ENCODE measurements at regions not wholly inside any gene's neighbourhood (a gene's known extent, or its start where the extent isn't known, plus 50 kb on each side); places are given as distances from the start of the nearest gene placed in this dataset.
"Not testable (repeated sequence)": the region's sequence is repeated elsewhere in the genome, so short reads cannot be mapped to it uniquely, and the experiment has no call there.

GRCh38 chr7:152594801-152595200 is 81.1 kb downstream of the XRCC2 start:
- DNase-seq (ENCODE audit: low spot score): no peak

- no peak for DNase-seq (ENCODE audit: low spot score)
Observed at GRCh38 chr7:152591976-152592375, 84.0 kb downstream of the XRCC2 start.

DNA sequence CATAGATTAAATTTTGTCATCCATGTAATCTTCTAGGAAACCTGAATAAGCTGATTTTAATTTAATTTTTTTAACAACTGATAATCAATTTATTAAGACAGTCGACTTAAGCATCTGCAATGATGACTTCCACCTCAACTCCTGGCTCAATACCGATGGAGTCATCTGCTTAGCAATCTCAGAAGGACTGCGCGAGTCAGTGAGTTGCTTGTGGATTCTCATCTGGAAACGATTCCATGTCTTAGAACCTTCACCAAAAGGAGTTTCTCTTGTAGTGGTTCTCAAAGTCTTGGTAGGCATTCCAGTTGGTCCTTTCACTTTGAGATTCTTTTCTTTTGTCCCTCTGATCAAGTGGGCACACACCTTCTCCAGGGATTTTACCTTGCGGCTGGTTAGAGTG is 85.5 kb downstream of the XRCC2 start:
- no peak for DNase-seq (ENCODE audit: low spot score)

DNA sequence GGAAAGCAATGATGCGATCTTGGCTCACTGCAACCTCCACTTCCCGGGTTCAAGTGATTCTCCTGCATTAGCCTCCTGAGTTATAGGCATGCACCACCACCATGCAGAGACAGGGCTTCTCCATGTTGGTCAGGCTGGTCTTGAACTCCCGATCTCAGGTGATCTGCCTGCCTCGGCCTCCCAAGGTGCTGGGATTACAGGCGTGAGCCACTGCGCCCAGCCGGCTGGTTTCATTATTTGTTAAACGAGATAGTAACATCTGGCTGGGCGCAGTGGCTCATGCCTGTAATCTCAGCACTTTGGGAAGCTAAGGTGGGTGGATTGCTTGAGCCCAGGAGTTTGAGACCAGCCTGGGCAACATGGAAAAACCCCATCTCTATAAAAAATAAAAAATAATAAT is 86.1 kb downstream of the XRCC2 start:
- not testable (repeated sequence) for DNase-seq (ENCODE audit: low spot score)

GRCh38 chr7:152588350-152588749 is 87.6 kb downstream of the XRCC2 start:
- DNase-seq (ENCODE audit: low spot score): peak; percentile 86

DNA sequence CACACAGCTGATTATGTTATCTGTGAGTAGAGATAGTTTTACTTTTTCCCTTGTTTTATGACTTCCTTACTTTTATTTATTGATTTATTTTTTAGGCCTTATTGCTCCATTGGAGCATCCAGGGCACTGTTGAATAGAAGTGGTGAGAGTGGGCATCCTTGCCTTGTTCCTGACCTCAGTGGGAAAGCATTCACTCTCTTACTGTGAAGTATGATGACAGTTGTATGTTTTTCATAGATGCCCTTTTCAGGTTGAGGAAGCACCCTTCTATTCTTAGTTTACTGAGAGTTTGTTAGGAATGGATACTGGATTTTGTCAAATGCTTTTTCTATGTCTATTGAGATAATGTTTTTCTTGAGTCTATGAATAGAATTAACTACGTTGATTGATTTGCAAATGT is 88.6 kb downstream of the XRCC2 start:
- no peak for DNase-seq (ENCODE audit: low spot score)

DNA sequence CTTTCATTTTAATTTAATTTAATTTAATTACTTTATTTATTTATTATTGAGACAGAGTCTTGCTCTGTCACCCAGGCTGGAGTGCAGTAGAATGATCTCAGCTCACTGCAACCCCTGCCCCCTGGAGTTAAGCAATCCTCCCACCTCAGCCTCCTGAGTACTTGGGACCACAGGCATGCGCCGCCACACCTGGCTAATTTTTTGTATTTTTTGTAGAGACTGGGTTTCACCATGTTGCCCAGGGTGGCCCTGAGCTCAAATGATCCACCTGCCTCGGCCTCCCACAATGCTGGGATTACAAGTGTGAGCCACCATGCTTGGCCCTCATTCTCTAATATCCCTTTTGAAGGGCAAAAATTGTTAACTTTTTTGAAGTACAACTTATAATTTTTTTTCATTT is 92.9 kb downstream of the XRCC2 start:
- no peak for DNase-seq (ENCODE audit: low spot score)

GRCh38 chr7:152579070-152579469 is 96.9 kb downstream of the XRCC2 start:
- no peak for DNase-seq (ENCODE audit: low spot score)

- DNase-seq (ENCODE audit: low spot score): no peak
Observed at GRCh38 chr7:152577339-152577738, 98.6 kb downstream of the XRCC2 start.

DNA sequence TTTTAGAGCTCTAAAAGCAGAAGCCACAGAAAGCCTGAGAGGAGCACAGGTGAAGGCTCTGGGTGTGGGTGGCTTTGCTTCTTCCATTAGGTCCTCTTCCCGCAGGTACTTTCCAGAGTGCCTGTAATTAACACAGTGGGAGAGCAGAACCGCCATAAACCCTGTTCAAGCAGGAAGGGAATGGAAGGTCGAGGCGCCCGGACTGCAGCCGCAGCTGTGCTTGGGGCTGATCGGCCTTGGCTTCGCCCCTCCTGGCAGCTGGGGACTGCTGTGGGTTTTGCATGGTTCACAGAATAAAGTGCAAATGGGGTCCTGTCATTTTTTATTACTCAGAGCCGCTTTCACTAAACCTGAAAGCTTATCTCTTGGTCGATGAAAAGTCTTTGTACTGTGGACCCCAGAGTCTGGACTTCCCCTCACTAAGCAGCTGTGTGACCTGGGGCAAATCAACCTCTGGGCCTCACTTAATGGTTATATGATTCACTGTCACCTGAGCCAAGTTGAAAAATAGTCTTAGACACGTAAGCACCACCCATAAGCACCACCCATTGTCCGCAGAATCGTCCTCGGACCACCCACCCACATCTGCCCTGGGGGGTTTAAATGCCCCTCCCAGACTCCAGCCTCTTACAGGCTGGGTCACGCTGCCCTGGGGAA is 100.9 kb downstream of the XRCC2 start:
- DNase-seq (ENCODE audit: low spot score): no peak

DNA sequence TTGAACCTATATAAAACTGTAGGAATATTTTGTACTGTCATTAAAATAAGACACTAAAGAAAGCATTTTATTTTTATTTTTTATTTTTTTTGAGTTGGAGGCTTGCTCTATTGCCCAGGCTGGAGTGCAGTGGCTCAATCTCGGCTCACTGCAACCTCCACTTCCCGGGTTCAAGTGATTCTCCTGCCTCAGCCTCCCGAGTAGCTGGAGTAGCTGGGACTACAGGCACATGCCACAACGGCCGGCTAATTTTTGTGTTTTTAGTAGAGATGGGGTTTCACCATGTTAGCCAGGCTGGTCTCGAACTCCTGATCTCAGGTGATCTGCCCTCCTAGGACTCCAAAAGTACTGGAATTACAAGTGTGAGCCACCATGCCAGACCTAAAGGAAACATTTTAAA is 102.8 kb downstream of the XRCC2 start:
- DNase-seq (ENCODE audit: low spot score): not testable (repeated sequence)

GRCh38 chr7:152572101-152572500 is 103.8 kb downstream of the XRCC2 start:
- DNase-seq (ENCODE audit: low spot score): no peak

DNA sequence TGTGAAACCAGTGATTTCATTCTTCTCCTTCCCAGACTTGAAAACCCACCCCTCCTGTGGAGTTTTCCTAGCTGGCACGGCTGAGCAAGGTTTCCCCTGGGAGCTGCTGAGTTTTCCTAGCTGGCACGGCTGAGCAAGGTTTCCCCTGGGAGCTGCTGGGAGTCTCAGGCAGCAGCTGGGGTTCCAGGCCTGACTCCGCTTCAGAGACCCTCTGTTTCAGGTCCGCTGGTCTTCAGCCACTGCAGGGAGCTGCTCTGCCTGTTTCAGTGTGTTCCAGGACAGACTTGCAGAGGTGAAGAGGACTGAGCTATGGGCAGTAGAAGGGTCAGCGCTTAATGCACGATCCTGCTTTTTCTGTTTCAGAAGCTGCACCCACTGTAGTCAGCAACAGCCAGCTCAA is 104.9 kb downstream of the XRCC2 start:
- DNase-seq (ENCODE audit: low spot score): no peak

DNA sequence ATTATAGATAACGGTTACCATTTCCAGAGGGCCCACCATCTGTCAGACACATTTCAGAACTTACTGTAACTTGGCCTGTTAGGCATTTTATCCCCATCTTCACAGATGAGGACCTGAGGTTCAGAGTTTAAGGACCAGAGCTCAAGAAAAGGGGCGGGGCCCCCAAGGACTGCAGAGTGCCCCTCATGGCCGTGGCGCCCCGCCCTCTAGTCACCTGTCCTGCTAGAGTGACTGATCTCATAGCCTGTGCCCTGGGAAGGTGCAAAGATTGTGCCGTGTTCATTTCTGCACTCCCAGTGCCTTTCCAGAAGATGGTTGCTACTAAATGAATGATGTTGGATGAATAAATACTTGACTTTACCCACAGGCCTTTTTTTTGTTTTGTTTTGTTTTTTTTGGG is 107.0 kb downstream of the XRCC2 start:
- no peak for DNase-seq (ENCODE audit: low spot score)

DNA sequence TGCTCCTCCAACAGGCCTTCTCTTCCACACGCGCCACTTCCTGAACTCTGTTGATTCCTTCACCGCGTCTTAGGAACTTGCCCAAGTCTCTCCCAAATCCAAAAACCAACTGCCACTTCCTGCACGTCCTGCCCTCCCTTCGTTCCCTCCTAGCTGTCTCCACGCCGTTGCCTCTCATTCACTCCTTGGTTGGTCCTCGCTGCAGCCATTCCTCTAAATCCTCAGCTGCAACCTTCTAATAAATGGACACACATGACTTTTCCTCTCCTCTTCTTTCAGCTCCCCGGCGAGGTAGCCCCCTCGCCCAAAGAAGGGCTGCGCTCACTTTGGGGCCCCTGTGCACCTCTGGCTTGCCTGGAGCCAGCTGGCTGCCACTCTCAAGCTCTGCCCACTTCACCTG is 110.2 kb downstream of the XRCC2 start:
- DNase-seq (ENCODE audit: low spot score): no peak

DNA sequence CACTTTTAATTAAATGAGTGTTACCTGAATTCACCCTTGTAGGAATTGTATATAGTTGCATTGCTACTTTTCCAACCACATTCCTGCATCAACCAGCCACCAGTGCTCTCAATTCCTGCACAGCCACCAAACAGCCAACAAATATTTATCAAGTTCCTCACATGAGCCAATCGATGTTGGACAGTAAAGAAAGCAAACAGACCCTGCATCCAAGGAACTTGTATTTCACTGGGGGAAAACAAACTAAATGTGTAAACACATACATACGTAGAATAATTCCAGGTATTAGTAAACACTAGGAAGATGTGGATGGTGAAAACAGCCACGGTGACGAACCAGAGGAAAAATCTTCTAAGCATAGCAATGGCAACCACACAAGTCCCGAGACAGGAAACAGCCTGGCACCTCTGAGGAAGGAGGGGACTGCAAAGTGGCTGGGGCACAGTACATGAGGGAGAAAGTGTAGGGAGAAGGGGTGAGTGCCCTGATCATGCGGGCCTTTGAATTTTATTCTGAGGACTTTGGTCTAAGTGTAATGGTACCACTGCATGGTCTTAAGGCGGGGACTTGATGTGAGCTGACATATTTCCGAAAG is 111.2 kb downstream of the XRCC2 start:
- DNase-seq (ENCODE audit: low spot score): no peak

- DNase-seq (ENCODE audit: low spot score): no peak
Observed at GRCh38 chr7:152556013-152556755, 119.8 kb downstream of the XRCC2 start.

- no peak for DNase-seq (ENCODE audit: low spot score)
Observed at GRCh38 chr7:152553671-152554317, 118.0 kb upstream of the KMT2C start.

- DNase-seq (ENCODE audit: low spot score): no peak
Observed at GRCh38 chr7:152551304-152552036, 115.7 kb upstream of the KMT2C start.

DNA sequence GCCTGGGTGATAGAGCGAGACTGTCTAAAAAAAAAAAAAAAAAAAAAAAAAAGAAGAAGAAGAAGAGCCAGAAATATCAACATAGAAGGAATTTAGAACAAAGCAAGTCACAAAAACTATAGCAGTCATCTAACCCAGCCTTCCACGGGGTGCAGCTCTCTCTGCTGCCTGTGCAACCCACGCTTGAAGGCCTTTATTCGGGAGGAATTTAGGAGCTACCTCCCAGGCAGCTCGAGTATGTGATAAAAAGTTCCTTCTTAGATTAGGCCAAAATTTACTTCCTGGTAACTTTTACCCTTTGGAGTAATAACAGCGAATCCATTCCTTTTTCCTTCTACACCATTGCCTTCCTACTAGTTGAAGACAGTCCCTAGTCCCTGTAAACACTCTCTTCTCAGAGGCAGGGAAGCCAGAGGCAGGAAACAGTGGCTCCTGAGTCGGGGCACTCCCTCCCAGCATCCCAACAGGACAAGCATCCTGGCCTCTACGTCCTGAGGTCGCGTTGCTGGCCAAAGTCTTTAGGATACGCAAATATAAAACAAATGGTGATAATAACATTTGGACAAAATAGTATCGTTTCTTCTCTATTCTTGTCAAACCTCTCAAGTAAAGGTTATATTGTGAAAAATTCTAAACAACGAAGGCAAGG is 109.3 kb upstream of the KMT2C start:
- no peak for DNase-seq (ENCODE audit: low spot score)

DNA sequence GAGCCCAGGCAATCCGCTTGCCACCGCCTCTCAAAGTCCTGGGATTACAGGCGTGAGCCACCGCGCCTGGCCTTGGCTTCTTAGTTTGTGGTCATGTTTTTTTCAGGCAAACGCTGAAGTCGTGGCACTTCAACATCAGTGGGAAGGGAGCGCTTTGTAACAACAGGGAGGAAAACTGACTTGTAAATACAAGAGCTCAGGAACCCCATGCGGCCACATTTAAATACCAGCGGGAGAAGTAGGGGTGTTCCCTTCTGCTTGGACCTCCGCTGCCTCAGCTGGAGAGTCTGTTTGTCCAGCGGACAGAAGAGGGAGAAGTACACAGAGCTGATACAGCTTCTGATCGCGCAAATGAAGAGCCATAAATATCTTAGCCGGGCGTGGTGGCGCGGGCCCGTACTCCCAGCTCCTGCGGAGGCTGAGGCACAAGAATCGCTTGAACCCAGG is 108.7 kb upstream of the KMT2C start:
- DNase-seq (ENCODE audit: low spot score): no peak

Measured in H4 (cell line).